OCI-LY3 (cell line): ENCODE measurements at regions not wholly inside any gene's neighbourhood (a gene's known extent, or its start where the extent isn't known, plus 50 kb on each side); places are given as distances from the start of the nearest gene placed in this dataset.

ENCODE experiments used
- EZH2phosphoT487 ChIP-seq: fragments of 200-600 bp; shearing (Covaris generic); IDR thresholded peaks from 2 replicates; pipeline ENCODE4 v1.6.1; 2018; ENCODE audit warnings: antibody characterized with exemption, mixed run types, low read depth
- TF ChIP-seq, protein P1 (sequence below): fragments of 200-600, 300-600 bp; sonication (generic); IDR thresholded peaks from 2 replicates; pipeline ENCODE4 v1.5.1; 2014; ENCODE audit warnings: antibody characterized with exemption, low read length, low read depth

DNA sequence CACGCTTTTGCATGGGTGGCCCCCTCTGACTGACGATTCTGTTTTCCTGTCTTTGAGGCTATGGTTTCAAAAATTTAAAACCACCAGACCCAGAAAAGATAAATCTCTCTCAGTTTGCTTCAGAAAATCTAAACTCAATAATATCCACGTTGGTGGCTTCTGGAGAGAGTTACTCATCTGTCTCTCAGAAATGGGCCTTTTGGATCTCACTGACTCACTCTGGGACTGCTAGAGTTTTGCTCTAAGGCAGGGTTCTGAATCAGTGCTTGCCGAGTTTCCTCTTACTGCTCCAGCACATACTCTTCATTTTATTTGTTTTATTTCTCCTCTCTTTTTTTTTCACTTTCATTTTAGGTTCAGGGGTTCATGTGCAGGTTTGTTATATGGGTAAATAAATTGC is 305.7 kb downstream of the BLID start:
- TF ChIP-seq, protein P1, sequence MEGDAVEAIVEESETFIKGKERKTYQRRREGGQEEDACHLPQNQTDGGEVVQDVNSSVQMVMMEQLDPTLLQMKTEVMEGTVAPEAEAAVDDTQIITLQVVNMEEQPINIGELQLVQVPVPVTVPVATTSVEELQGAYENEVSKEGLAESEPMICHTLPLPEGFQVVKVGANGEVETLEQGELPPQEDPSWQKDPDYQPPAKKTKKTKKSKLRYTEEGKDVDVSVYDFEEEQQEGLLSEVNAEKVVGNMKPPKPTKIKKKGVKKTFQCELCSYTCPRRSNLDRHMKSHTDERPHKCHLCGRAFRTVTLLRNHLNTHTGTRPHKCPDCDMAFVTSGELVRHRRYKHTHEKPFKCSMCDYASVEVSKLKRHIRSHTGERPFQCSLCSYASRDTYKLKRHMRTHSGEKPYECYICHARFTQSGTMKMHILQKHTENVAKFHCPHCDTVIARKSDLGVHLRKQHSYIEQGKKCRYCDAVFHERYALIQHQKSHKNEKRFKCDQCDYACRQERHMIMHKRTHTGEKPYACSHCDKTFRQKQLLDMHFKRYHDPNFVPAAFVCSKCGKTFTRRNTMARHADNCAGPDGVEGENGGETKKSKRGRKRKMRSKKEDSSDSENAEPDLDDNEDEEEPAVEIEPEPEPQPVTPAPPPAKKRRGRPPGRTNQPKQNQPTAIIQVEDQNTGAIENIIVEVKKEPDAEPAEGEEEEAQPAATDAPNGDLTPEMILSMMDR, result no peak
- TF ChIP-seq EZH2phosphoT487, result no peak
